ENCODE measurements at regions not wholly inside any gene's neighbourhood (a gene's known extent, or its start where the extent isn't known, plus 50 kb on each side); places are given as distances from the start of the nearest gene placed in this dataset.

- Histone ChIP-seq H3K27me3 (ENCODE audit: low read depth, low read length) (no peaks in the 10 kb centered on the region), H3K4me1 (ENCODE audit: low read length) (no peaks in the 10 kb centered on the region), H3K27ac (ENCODE audit: low read length) (no peak overlapping the region), H3K9me3 (ENCODE audit: insufficient read depth, low read length) (no peaks in the 10 kb centered on the region; the same call in 1 of the 2 replicates), H4K20me1 (ENCODE audit: insufficient read depth, low read length) (no peaks in the 10 kb centered on the region), H3K36me3 (replicated peaks; ENCODE audit: low read depth, low read length) (no peaks in the 10 kb centered on the region), H3K4me2 (ENCODE audit: low read length) (no peak overlapping the region), H2AFZ (ENCODE audit: low read depth, low read length) (no peak overlapping the region), H3K4me3 (ENCODE audit: low read length) (no peak overlapping the region), H3K79me2 (ENCODE audit: low read length) (no peaks in the 10 kb centered on the region), H3K9ac (ENCODE audit: low read length) (no peak overlapping the region)
- no peak for TF ChIP-seq EZH2phosphoT487 (IDR thresholded peaks at IDR 0.05; ENCODE audit: low read depth)
- no peak for TF ChIP-seq CTCF (IDR thresholded peaks at IDR 0.05; ENCODE audit: low read depth, low read length)
Measured at GRCh38 chr2:214649440-214650205, 159.9 kb downstream of the BARD1 start.

- H3K4me2 ChIP-seq (ENCODE audit: low read length), result no peak overlapping the region
- H3K79me2 ChIP-seq (ENCODE audit: low read length), result no peaks in the 10 kb centered on the region
- no peak overlapping the region for H3K4me3 ChIP-seq (ENCODE audit: low read length)
- TF ChIP-seq EZH2phosphoT487 (IDR thresholded peaks at IDR 0.05; ENCODE audit: low read depth), result no peak
- TF ChIP-seq CTCF (IDR thresholded peaks at IDR 0.05; ENCODE audit: low read depth, low read length), result no peak
- no peak overlapping the region for H3K27ac ChIP-seq (ENCODE audit: low read length)
- H3K9me3 ChIP-seq (ENCODE audit: insufficient read depth, low read length), result no peaks in the 10 kb centered on the region; the same call in 1 of the 2 replicates
- H3K9ac ChIP-seq (ENCODE audit: low read length), result no peak overlapping the region
- no peaks in the 10 kb centered on the region for H3K27me3 ChIP-seq (ENCODE audit: low read depth, low read length)
- H4K20me1 ChIP-seq (ENCODE audit: insufficient read depth, low read length), result no peaks in the 10 kb centered on the region
- no peaks in the 10 kb centered on the region for H3K4me1 ChIP-seq (ENCODE audit: low read length)
- no peaks in the 10 kb centered on the region for H3K36me3 ChIP-seq (replicated peaks; ENCODE audit: low read depth, low read length)
- H2AFZ ChIP-seq (ENCODE audit: low read depth, low read length), result no peak overlapping the region
Measured at GRCh38 chr2:214648520-214648919, 161.0 kb downstream of the BARD1 start.

- Histone ChIP-seq H3K9ac (ENCODE audit: low read length) (no peak overlapping the region), H3K9me3 (ENCODE audit: insufficient read depth, low read length) (no peaks in the 10 kb centered on the region), H3K4me1 (ENCODE audit: low read length) (no peaks in the 10 kb centered on the region), H4K20me1 (ENCODE audit: insufficient read depth, low read length) (no peaks in the 10 kb centered on the region), H3K4me2 (ENCODE audit: low read length) (no peak overlapping the region), H3K27me3 (ENCODE audit: low read depth, low read length) (no peaks in the 10 kb centered on the region), H3K27ac (ENCODE audit: low read length) (no peak overlapping the region), H2AFZ (ENCODE audit: low read depth, low read length) (no peak overlapping the region), H3K4me3 (ENCODE audit: low read length) (no peak overlapping the region), H3K36me3 (replicated peaks; ENCODE audit: low read depth, low read length) (no peaks in the 10 kb centered on the region), H3K79me2 (ENCODE audit: low read length) (no peaks in the 10 kb centered on the region)
- TF ChIP-seq CTCF (IDR thresholded peaks at IDR 0.05; ENCODE audit: low read depth, low read length), result no peak
Measured at GRCh38 chr2:214631406-214631805, 178.1 kb downstream of the BARD1 start.

GRCh38 chr2:214630402-214631045, 179.0 kb downstream of the BARD1 start:
- TF ChIP-seq EZH2phosphoT487 (IDR thresholded peaks at IDR 0.05; ENCODE audit: low read depth) (no peak), CTCF (IDR thresholded peaks at IDR 0.05; ENCODE audit: low read depth, low read length) (no peak)

More at GRCh38 chr2:214630402-214631045, 179.0 kb downstream of the BARD1 start:
- Histone ChIP-seq H3K4me1 (ENCODE audit: low read length) (peaks cover 2% of the 10 kb centered on the region; the same call in 1 of the 2 replicates), H3K4me3 (ENCODE audit: low read length) (no peak overlapping the region), H2AFZ (ENCODE audit: low read depth, low read length) (no peak overlapping the region), H3K4me2 (ENCODE audit: low read length) (no peak overlapping the region), H3K36me3 (replicated peaks; ENCODE audit: low read depth, low read length) (no peaks in the 10 kb centered on the region), H3K9me3 (ENCODE audit: insufficient read depth, low read length) (no peaks in the 10 kb centered on the region), H3K9ac (ENCODE audit: low read length) (no peak overlapping the region), H3K27me3 (ENCODE audit: low read depth, low read length) (no peaks in the 10 kb centered on the region), H3K79me2 (ENCODE audit: low read length) (no peaks in the 10 kb centered on the region), H4K20me1 (ENCODE audit: insufficient read depth, low read length) (no peaks in the 10 kb centered on the region), H3K27ac (ENCODE audit: low read length) (no peak overlapping the region)
